ENCODE measurements at regions not wholly inside any gene's neighbourhood (a gene's known extent, or its start where the extent isn't known, plus 50 kb on each side); places are given as distances from the start of the nearest gene placed in this dataset.

DNA sequence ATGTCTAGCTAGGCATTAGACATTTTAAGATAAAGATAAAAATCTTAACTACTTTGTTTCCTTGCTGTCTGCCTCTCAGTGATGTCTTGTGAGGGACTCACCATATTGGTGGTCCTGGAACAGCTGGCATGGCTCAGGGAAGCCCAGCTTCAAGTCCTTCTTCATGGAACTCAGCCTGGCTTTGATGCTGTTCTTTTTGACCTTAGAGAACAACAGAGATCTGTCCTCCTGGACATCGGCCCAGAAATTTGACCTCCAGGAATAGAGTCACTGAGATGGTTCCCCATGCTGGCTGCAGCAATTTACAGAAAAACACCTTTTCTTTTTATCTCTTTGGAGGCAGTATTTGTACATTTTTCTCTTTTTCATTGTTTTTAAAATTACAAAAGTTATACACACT, 235.5 kb upstream of the WWC1 start:
- no peak for TF ChIP-seq CTCF (IDR thresholded peaks at IDR 0.05; ENCODE audit: low read depth, low read length)
- no peak overlapping the region for H3K4me3 ChIP-seq (ENCODE audit: low read depth, low read length)
- H3K27me3 ChIP-seq: no peaks in the 10 kb centered on the region; the same call in 1 of the 2 replicates
- H3K4me1 ChIP-seq: no peaks in the 10 kb centered on the region
- no peaks in the 10 kb centered on the region for H3K36me3 ChIP-seq
- H3K9me3 ChIP-seq: no peaks in the 10 kb centered on the region
- DNase-seq: no peak

DNA sequence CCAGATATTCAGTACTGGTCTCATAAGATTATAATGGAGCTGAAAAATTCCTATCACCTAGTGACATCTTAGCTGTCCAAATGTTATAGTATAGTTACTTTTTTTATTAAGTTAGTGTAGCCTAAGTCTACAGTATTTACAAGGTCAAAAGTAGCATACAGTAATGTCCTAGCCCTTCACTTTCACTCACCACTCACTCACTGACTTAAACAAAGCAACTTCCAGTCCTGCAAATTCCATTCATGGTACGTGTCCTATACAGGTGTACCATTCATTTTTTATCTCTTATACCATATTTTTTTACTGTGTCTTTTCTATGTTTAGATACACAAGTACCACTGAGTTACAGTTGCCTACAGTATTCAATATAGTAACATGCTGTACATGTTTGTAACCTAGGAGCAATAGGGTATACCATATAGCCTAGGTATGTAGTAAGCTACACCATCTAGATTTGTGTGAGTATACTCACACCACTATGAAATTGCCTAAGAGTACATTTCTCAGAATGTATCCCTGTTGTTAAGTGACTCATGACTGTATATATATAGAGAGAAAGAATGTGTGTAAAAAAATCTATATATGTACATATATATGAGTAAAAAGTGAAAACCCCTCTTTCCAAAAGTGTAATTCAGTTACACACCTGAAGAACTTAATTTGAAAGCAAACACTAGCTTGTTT, 234.8 kb upstream of the WWC1 start:
- Histone ChIP-seq H3K9me3 (no peaks in the 10 kb centered on the region), H3K4me3 (ENCODE audit: low read depth, low read length) (no peak overlapping the region), H3K27me3 (no peaks in the 10 kb centered on the region; the same call in 1 of the 2 replicates), H3K36me3 (no peaks in the 10 kb centered on the region), H3K4me1 (no peaks in the 10 kb centered on the region)
- no peak for DNase-seq
- no peak for TF ChIP-seq CTCF (IDR thresholded peaks at IDR 0.05; ENCODE audit: low read depth, low read length)

DNA sequence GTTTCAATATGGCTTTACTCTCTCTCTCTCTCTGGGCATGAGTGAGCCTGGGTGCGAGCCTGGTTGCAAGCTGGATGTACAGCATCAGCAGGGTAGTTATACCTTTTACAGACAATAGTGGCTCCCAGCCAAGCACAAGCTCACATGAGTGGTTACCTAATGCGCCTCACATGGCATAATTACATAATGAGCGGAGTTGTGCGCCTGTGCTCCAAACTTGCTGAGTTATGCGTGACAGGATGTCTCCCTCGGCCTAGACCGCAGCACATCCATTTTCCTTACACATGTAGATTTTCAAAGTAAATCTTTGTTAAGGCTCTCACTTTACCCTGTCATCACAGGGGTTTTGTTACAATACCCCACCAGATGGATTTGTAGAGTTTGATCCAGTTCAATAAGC, 233.5 kb upstream of the WWC1 start:
- no peaks in the 10 kb centered on the region for H3K36me3 ChIP-seq
- H3K9me3 ChIP-seq: no peaks in the 10 kb centered on the region
- TF ChIP-seq CTCF (IDR thresholded peaks at IDR 0.05; ENCODE audit: low read depth, low read length): no peak
- no peaks in the 10 kb centered on the region; the same call in 1 of the 2 replicates for H3K27me3 ChIP-seq
- no peak overlapping the region for H3K4me3 ChIP-seq (ENCODE audit: low read depth, low read length)
- DNase-seq: peak; percentile 26
- no peaks in the 10 kb centered on the region for H3K4me1 ChIP-seq

GRCh38 chr5:168059131-168059530, 232.3 kb upstream of the WWC1 start:
- H3K27me3 ChIP-seq: no peaks in the 10 kb centered on the region; the same call in 1 of the 2 replicates
- no peak overlapping the region for H3K4me3 ChIP-seq (ENCODE audit: low read depth, low read length)
- no peaks in the 10 kb centered on the region for H3K36me3 ChIP-seq
- DNase-seq: no peak
- no peaks in the 10 kb centered on the region for H3K4me1 ChIP-seq
- H3K9me3 ChIP-seq: no peaks in the 10 kb centered on the region
- TF ChIP-seq CTCF (IDR thresholded peaks at IDR 0.05; ENCODE audit: low read depth, low read length): no peak

- Histone ChIP-seq H3K36me3 (no peaks in the 10 kb centered on the region), H3K4me1 (no peaks in the 10 kb centered on the region), H3K27me3 (no peaks in the 10 kb centered on the region; the same call in 1 of the 2 replicates), H3K4me3 (ENCODE audit: low read depth, low read length) (no peak overlapping the region), H3K9me3 (no peaks in the 10 kb centered on the region)
- no peak for TF ChIP-seq CTCF (IDR thresholded peaks at IDR 0.05; ENCODE audit: low read depth, low read length)
- DNase-seq: no peak
Observed at GRCh38 chr5:168062239-168062638, 229.2 kb upstream of the WWC1 start.

- no peaks in the 10 kb centered on the region; the same call in 1 of the 2 replicates for H3K27me3 ChIP-seq
- no peaks in the 10 kb centered on the region for H3K36me3 ChIP-seq
- no peak for TF ChIP-seq CTCF (IDR thresholded peaks at IDR 0.05; ENCODE audit: low read depth, low read length)
- no peak for DNase-seq
- H3K4me3 ChIP-seq (ENCODE audit: low read depth, low read length): no peak overlapping the region
- no peaks in the 10 kb centered on the region for H3K4me1 ChIP-seq
- H3K9me3 ChIP-seq: no peaks in the 10 kb centered on the region
Observed at GRCh38 chr5:168064457-168064856, 227.0 kb upstream of the WWC1 start.

Data from BE2C (cell line).